Fibroblast of skin of left biceps (primary cell): ENCODE measurements at regions not wholly inside any gene's neighbourhood (a gene's known extent, or its start where the extent isn't known, plus 50 kb on each side); places are given as distances from the start of the nearest gene placed in this dataset.
"Not testable (repeated sequence)": the region's sequence is repeated elsewhere in the genome, so short reads cannot be mapped to it uniquely, and the experiment has no call there.

Experiments used
- DNase-seq, 2 experiments: peaks; one replicate each; pipeline ENCODE4 v3.0.0-alpha.2; 2013; ENCODE audit warnings: low read depth in 2 of 2

- DNase-seq, result peak; percentile 25 to 37
These were observed 121.9 kb upstream of the ZFP64 start for GRCh38 chr20:52313341-52313963.

GRCh38 chr20:52312132-52312729 lies 120.7 kb upstream of the ZFP64 start:
- DNase-seq, result peak; percentile 29 to 39

- no peak for DNase-seq
These were observed 119.7 kb upstream of the ZFP64 start for GRCh38 chr20:52311209-52311794.

GRCh38 chr20:52309181-52309580 lies 117.6 kb upstream of the ZFP64 start:
- no peak for DNase-seq

GRCh38 chr20:52306477-52306876 lies 114.9 kb upstream of the ZFP64 start:
- DNase-seq, result no peak

GRCh38 chr20:52305858-52306257 lies 114.3 kb upstream of the ZFP64 start:
- no peak for DNase-seq

- no peak for DNase-seq
These were observed 113.6 kb upstream of the ZFP64 start for GRCh38 chr20:52305024-52305645.

- no peak for DNase-seq
These were observed 111.8 kb upstream of the ZFP64 start for GRCh38 chr20:52303281-52303950.

- DNase-seq, result no peak
These were observed 111.2 kb upstream of the ZFP64 start for GRCh38 chr20:52302736-52303135.

GRCh38 chr20:52302051-52302450 lies 110.5 kb upstream of the ZFP64 start:
- DNase-seq, result not testable (repeated sequence)

GRCh38 chr20:52295556-52295955 lies 104.0 kb upstream of the ZFP64 start:
- DNase-seq, result no peak

GRCh38 chr20:52294106-52294628 lies 102.6 kb upstream of the ZFP64 start:
- no peak for DNase-seq

GRCh38 chr20:52291109-52291508 lies 99.5 kb upstream of the ZFP64 start:
- no peak for DNase-seq

GRCh38 chr20:52290569-52290968 lies 99.0 kb upstream of the ZFP64 start:
- DNase-seq, result no peak

GRCh38 chr20:52289956-52290565 lies 98.5 kb upstream of the ZFP64 start:
- DNase-seq, result no peak

- DNase-seq, result no peak
These were observed 88.8 kb upstream of the ZFP64 start for GRCh38 chr20:52280407-52280806.

GRCh38 chr20:52279706-52280105 lies 88.1 kb upstream of the ZFP64 start:
- DNase-seq, result peak; percentile 53 to 73

GRCh38 chr20:52275181-52275691 lies 83.7 kb upstream of the ZFP64 start:
- DNase-seq, result no peak

- no peak for DNase-seq
These were observed 79.1 kb upstream of the ZFP64 start for GRCh38 chr20:52270696-52271095.

- no peak for DNase-seq
These were observed 78.5 kb upstream of the ZFP64 start for GRCh38 chr20:52270001-52270606.

- peak; percentile 69 to 76 for DNase-seq
These were observed 77.7 kb upstream of the ZFP64 start for GRCh38 chr20:52269321-52269720.
